Astrocyte (in vitro differentiated cells and primary cell): ENCODE measurements at regions not wholly inside any gene's neighbourhood (a gene's known extent, or its start where the extent isn't known, plus 50 kb on each side); places are given as distances from the start of the nearest gene placed in this dataset.
A peak's percentile ranks its signal among the peaks of the same experiment; 100 is the strongest.

Source experiments
- DNase-seq: peaks from one replicate; pipeline ENCODE4 v3.0.0-alpha.2; 2010; ENCODE audit warnings: low read depth
- FAIRE-seq: peaks from 2 replicates; lab custom pipeline; 2011; peaks lifted over from hg19 to GRCh38; lab: Jason Lieb, UNC
- H2AFZ ChIP-seq: 2 replicates; pipeline ENCODE4 v1.6.0; 2012; ENCODE audit warnings: low read depth, low read length, inconsistent platforms
- H3K27ac ChIP-seq: 2 replicates; pipeline ENCODE4 v1.5.1; 2011; ENCODE audit warnings: low read depth, low read length, inconsistent platforms
- H3K27me3 ChIP-seq: 2 replicates; pipeline ENCODE4 v1.6.0; 2011; ENCODE audit warnings: low read length, inconsistent platforms; ENCODE audit not compliant: insufficient read depth
- H3K36me3 ChIP-seq: 2 replicates; pipeline ENCODE4 v1.5.1; 2011; ENCODE audit warnings: low read length, inconsistent platforms; ENCODE audit not compliant: insufficient read depth
- H3K4me1 ChIP-seq: 2 replicates; pipeline ENCODE4 v1.5.1; 2011; ENCODE audit warnings: low read length, inconsistent platforms; ENCODE audit not compliant: insufficient read depth
- H3K4me2 ChIP-seq: 2 replicates; pipeline ENCODE4 v1.6.0; 2012; ENCODE audit warnings: low read length, inconsistent platforms
- H3K4me3 ChIP-seq: 2 replicates; pipeline ENCODE4 v1.5.1; 2011; ENCODE audit warnings: low read depth, mild to moderate bottlenecking, low read length, inconsistent platforms; ENCODE audit not compliant: insufficient read depth
- H3K79me2 ChIP-seq: 2 replicates; pipeline ENCODE4 v1.6.0; 2012; ENCODE audit warnings: mild to moderate bottlenecking, low read length, inconsistent platforms; ENCODE audit not compliant: insufficient read depth
- H3K9ac ChIP-seq: 2 replicates; pipeline ENCODE4 v1.6.0; 2012; ENCODE audit warnings: mild to moderate bottlenecking, low read length, inconsistent platforms
- H3K9me3 ChIP-seq: 2 replicates; pipeline ENCODE4 v1.5.1; 2012; ENCODE audit warnings: low read depth, mild to moderate bottlenecking, low read length, inconsistent platforms; ENCODE audit not compliant: insufficient read depth
- H4K20me1 ChIP-seq: 2 replicates; pipeline ENCODE4 v1.6.0; 2012; ENCODE audit warnings: low read length, inconsistent platforms; ENCODE audit not compliant: insufficient read depth
- H3K27ac Mint-ChIP-seq: one replicate; pipeline ENCODE4 v1.8.0; 2021; ENCODE audit warnings: mild to moderate bottlenecking, mixed read lengths; ENCODE audit not compliant: unreplicated experiment
- H3K27me3 Mint-ChIP-seq: one replicate; pipeline ENCODE4 v1.8.0; 2021; ENCODE audit warnings: low read depth, mixed read lengths; ENCODE audit not compliant: unreplicated experiment
- H3K36me3 Mint-ChIP-seq: one replicate; pipeline ENCODE4 v1.8.0; 2021; ENCODE audit warnings: low read depth, mixed read lengths; ENCODE audit not compliant: unreplicated experiment
- H3K4me1 Mint-ChIP-seq: one replicate; pipeline ENCODE4 v1.8.0; 2021; ENCODE audit warnings: low read depth, mixed read lengths; ENCODE audit not compliant: unreplicated experiment
- H3K4me3 Mint-ChIP-seq: one replicate; pipeline ENCODE4 v1.8.0; 2021; ENCODE audit warnings: mild to moderate bottlenecking, moderate library complexity, mixed read lengths; ENCODE audit not compliant: unreplicated experiment
- H3K9me3 Mint-ChIP-seq: one replicate; pipeline ENCODE4 v1.8.0; 2021; ENCODE audit warnings: mild to moderate bottlenecking, mixed read lengths; ENCODE audit not compliant: unreplicated experiment
- CTCF ChIP-seq: IDR thresholded peaks from 2 replicates; pipeline ENCODE4 v1.5.1; 2011; ENCODE audit warnings: low read depth, mild to moderate bottlenecking, inconsistent platforms, low read length, moderate library complexity; ENCODE audit not compliant: insufficient read depth
- EZH2 ChIP-seq: IDR thresholded peaks from 2 replicates; pipeline ENCODE4 v1.6.1; 2012; ENCODE audit warnings: mild to moderate bottlenecking, low read length, inconsistent platforms; ENCODE audit not compliant: insufficient read depth

GRCh38 chr12:23088594-23088993 is 463.6 kb downstream of the ETNK1 start:
- Histone ChIP-seq H2AFZ (no peak overlapping the region), H3K4me1 (peaks cover 9% of the 10 kb centered on the region), H3K4me3 (no peak overlapping the region), H3K36me3 (no peaks in the 10 kb centered on the region), H3K4me2 (no peak overlapping the region), H3K9me3 (no peaks in the 10 kb centered on the region), H3K27ac (no peak overlapping the region), H3K27me3 (no peaks in the 10 kb centered on the region), H4K20me1 (no peaks in the 10 kb centered on the region), H3K9ac (no peak overlapping the region), H3K79me2 (no peaks in the 10 kb centered on the region)
- H3K4me1 Mint-ChIP-seq, result peaks cover 13% of the 10 kb centered on the region
- no peak for FAIRE-seq
- no peaks in the 10 kb centered on the region for H3K27me3 Mint-ChIP-seq
- H3K9me3 Mint-ChIP-seq, result peaks cover 5% of the 10 kb centered on the region
- H3K36me3 Mint-ChIP-seq, result no peaks in the 10 kb centered on the region
- TF ChIP-seq CTCF (no peak), EZH2 (no peak)
- H3K27ac Mint-ChIP-seq, result no peak overlapping the region
- no peak for DNase-seq
- H3K4me3 Mint-ChIP-seq, result no peak overlapping the region

DNA sequence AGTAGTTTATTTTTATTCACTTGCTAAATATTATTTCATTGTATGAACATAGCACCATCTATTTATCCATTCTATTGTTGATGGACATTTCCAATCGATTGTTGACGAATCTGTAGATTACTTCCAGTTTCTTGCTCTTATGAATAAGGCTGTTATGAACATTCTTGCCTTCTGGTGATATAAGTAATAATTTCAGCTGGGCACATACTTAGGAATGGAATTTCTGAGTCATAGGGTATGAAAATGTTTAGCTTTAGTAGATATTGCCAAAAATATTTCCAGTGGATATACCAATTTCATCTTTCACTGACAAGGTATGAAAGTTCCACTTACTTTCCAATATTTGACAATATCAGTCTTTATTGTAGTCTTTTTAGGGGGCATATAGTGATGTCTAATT is 468.5 kb downstream of the ETNK1 start:
- Histone ChIP-seq H3K27ac (no peak overlapping the region), H4K20me1 (no peaks in the 10 kb centered on the region), H3K4me3 (no peak overlapping the region), H3K9me3 (no peaks in the 10 kb centered on the region), H3K27me3 (no peaks in the 10 kb centered on the region), H3K79me2 (no peaks in the 10 kb centered on the region), H3K4me1 (no peaks in the 10 kb centered on the region), H3K36me3 (no peaks in the 10 kb centered on the region), H3K9ac (no peak overlapping the region), H3K4me2 (no peak overlapping the region), H2AFZ (no peak overlapping the region)
- Mint-ChIP-seq H3K27ac (no peak overlapping the region), H3K27me3 (no peaks in the 10 kb centered on the region), H3K4me1 (peaks cover under 1% of the 10 kb centered on the region), H3K4me3 (no peak overlapping the region), H3K36me3 (no peaks in the 10 kb centered on the region), H3K9me3 (peaks cover 5% of the 10 kb centered on the region)
- no peak for FAIRE-seq
- no peak for TF ChIP-seq CTCF
- peak; percentile 33 for DNase-seq

DNA sequence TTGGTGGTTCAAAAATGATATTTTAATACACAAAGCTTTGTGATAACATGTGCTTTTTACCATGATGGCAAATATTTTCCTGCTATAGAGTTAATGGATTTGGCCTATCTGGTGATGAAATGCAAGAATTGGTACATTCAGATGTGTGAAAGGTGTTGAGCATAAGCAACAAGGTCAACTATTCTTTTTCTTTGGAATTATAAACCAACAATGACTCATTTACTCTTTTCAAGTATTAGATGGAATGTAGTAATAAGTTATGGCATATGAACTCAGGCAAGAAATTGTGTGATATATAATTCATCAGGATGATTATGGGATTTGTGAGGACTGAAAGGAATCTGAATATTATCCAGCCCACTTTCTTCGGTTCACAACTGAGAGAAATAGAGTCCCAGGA is 471.4 kb downstream of the ETNK1 start:
- Histone ChIP-seq H3K4me2 (no peak overlapping the region), H3K9me3 (no peaks in the 10 kb centered on the region), H3K36me3 (no peaks in the 10 kb centered on the region), H2AFZ (no peak overlapping the region), H3K9ac (no peak overlapping the region), H3K27ac (no peak overlapping the region), H4K20me1 (no peaks in the 10 kb centered on the region), H3K27me3 (no peaks in the 10 kb centered on the region), H3K4me1 (peaks cover 4% of the 10 kb centered on the region), H3K79me2 (no peaks in the 10 kb centered on the region), H3K4me3 (no peak overlapping the region)
- H3K36me3 Mint-ChIP-seq, result no peaks in the 10 kb centered on the region
- H3K9me3 Mint-ChIP-seq, result no peaks in the 10 kb centered on the region
- H3K4me1 Mint-ChIP-seq, result peaks cover 17% of the 10 kb centered on the region
- no peak for TF ChIP-seq CTCF
- no peaks in the 10 kb centered on the region for H3K27me3 Mint-ChIP-seq
- H3K4me3 Mint-ChIP-seq, result no peak overlapping the region
- FAIRE-seq (no peak), DNase-seq (peak; percentile 6)
- no peak overlapping the region for H3K27ac Mint-ChIP-seq
